ENCODE measurements at regions not wholly inside any gene's neighbourhood (a gene's known extent, or its start where the extent isn't known, plus 50 kb on each side); places are given as distances from the start of the nearest gene placed in this dataset.
"Not testable (repeated sequence)": the region's sequence is repeated elsewhere in the genome, so short reads cannot be mapped to it uniquely, and the experiment has no call there.

DNA sequence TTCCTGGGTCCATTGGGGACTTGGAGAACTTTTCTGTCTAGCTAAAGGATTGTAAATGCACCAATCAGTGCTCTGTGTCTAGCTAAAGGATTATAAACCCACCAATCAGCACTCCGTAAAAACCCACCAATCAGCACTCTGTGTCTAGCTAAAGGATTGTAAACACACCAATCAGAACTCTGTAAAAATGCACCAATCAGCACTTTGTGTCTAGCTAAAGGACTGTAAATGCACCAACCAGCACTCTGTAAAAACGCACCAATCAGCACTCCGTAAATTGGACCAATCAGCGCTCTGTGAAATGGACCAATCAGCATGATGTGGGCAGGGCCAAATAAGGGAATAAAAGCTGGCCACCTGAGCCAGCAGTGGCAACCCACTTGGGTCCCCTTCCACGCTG is 522.4 kb upstream of the LINC00305 start:
- not testable (repeated sequence) for H3K36me3 Mint-ChIP-seq (ENCODE audit: low read depth); H3K27me3 Mint-ChIP-seq

GRCh38 chr18:64668461-64668962 is 519.6 kb upstream of the LINC00305 start:
- Mint-ChIP-seq H3K4me1 (no peaks in the 10 kb centered on the region), H3K27me3 (no peaks in the 10 kb centered on the region), H3K9me3 (peaks cover 3% of the 10 kb centered on the region), H3K4me3 (no peak overlapping the region), H3K36me3 (ENCODE audit: low read depth) (no peaks in the 10 kb centered on the region), H3K27ac (no peak overlapping the region)
- DNase-seq = no peak
- intact Hi-C loops (cut with micrococcal nuclease) = no loop called here

More for the DNA sequence above, 522.4 kb upstream of the LINC00305 start:
- H3K4me3 Mint-ChIP-seq; H3K27ac Mint-ChIP-seq; intact Hi-C loops (cut with micrococcal nuclease); H3K9me3 Mint-ChIP-seq; H3K4me1 Mint-ChIP-seq; DNase-seq: not testable (repeated sequence)

- H3K4me3 Mint-ChIP-seq = no peak overlapping the region
- intact Hi-C loops (cut with micrococcal nuclease) = loop anchor here (5.0 kb wide), 1 partner anchor 501 kb away; no protein-coding TSS in a partner anchor
- H3K4me1 Mint-ChIP-seq = no peaks in the 10 kb centered on the region
- DNase-seq = no peak
- H3K9me3 Mint-ChIP-seq = peaks cover 3% of the 10 kb centered on the region
- H3K27me3 Mint-ChIP-seq = no peaks in the 10 kb centered on the region
- no peaks in the 10 kb centered on the region for H3K36me3 Mint-ChIP-seq (ENCODE audit: low read depth)
- no peak overlapping the region for H3K27ac Mint-ChIP-seq
Measured at GRCh38 chr18:64663086-64663485, 514.2 kb upstream of the LINC00305 start.

DNA sequence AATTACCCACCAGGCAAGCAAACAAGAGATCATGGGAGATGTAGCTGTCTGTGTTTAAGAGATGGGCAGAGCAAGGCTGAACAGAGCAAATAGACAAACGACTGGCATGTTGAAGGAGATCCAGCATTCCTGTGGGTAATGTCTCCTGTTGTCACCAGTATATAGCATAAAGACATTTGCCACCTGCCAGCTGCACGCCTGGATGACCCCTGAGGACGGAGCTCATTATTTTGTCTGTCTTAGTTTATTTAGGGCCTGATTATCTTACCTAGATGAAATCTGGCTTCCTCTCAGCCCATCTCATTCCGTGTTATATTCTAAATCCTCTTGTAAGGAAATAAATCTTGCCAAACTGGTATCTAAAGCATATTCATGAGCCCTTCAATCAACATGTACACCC is 510.3 kb upstream of the LINC00305 start:
- Mint-ChIP-seq H3K4me1 (no peaks in the 10 kb centered on the region), H3K27me3 (no peaks in the 10 kb centered on the region), H3K27ac (no peak overlapping the region), H3K4me3 (no peak overlapping the region), H3K9me3 (peaks cover 3% of the 10 kb centered on the region), H3K36me3 (ENCODE audit: low read depth) (no peaks in the 10 kb centered on the region)
- no peak for DNase-seq
- intact Hi-C loops (cut with micrococcal nuclease) = no loop called here

DNA sequence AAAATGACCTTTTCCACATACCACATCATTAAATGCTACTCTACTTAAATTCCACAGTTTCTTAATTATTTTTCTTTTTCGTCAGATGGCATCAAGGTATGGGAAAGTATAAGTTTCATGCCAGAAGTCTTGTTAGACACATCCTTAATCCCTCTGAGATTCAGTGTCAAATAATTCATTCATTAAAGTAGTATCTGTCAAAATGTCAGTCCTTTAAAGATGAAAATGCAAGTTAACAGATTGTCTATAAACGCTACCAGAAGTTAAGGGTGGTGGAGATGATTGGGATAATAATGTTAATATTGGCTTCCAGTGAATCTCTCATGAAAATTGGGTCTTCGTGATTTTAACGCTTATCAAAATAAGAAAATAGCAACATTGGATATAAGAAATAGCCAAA is 504.2 kb upstream of the LINC00305 start:
- Mint-ChIP-seq H3K36me3 (ENCODE audit: low read depth) (no peaks in the 10 kb centered on the region), H3K9me3 (no peaks in the 10 kb centered on the region), H3K27ac (no peak overlapping the region), H3K27me3 (no peaks in the 10 kb centered on the region), H3K4me3 (no peak overlapping the region), H3K4me1 (no peaks in the 10 kb centered on the region)
- DNase-seq = no peak
- intact Hi-C loops (cut with micrococcal nuclease) = no loop called here

- no peaks in the 10 kb centered on the region for H3K4me1 Mint-ChIP-seq
- no peak for DNase-seq
- H3K4me3 Mint-ChIP-seq = no peak overlapping the region
- no peaks in the 10 kb centered on the region for H3K9me3 Mint-ChIP-seq
- H3K27ac Mint-ChIP-seq = no peak overlapping the region
- H3K27me3 Mint-ChIP-seq = no peaks in the 10 kb centered on the region
- intact Hi-C loops (cut with micrococcal nuclease) = no loop called here
- H3K36me3 Mint-ChIP-seq (ENCODE audit: low read depth) = no peaks in the 10 kb centered on the region
Measured at GRCh38 chr18:64650068-64650467, 501.2 kb upstream of the LINC00305 start.

- no peaks in the 10 kb centered on the region for H3K27me3 Mint-ChIP-seq
- H3K4me3 Mint-ChIP-seq = no peak overlapping the region
- H3K4me1 Mint-ChIP-seq = no peaks in the 10 kb centered on the region
- intact Hi-C loops (cut with micrococcal nuclease) = no loop called here
- no peak overlapping the region for H3K27ac Mint-ChIP-seq
- H3K36me3 Mint-ChIP-seq (ENCODE audit: low read depth) = no peaks in the 10 kb centered on the region
- no peak for DNase-seq
- H3K9me3 Mint-ChIP-seq = no peaks in the 10 kb centered on the region
Measured at GRCh38 chr18:64645753-64646152, 496.9 kb upstream of the LINC00305 start.

- DNase-seq = no peak
- H3K27me3 Mint-ChIP-seq = no peaks in the 10 kb centered on the region
- intact Hi-C loops (cut with micrococcal nuclease) = no loop called here
- no peak overlapping the region for H3K4me3 Mint-ChIP-seq
- H3K9me3 Mint-ChIP-seq = peaks cover 3% of the 10 kb centered on the region
- H3K4me1 Mint-ChIP-seq = no peaks in the 10 kb centered on the region
- no peaks in the 10 kb centered on the region for H3K36me3 Mint-ChIP-seq (ENCODE audit: low read depth)
- no peak overlapping the region for H3K27ac Mint-ChIP-seq
Measured at GRCh38 chr18:64639536-64639935, 490.6 kb upstream of the LINC00305 start.

GRCh38 chr18:64620971-64621560 is 472.2 kb upstream of the LINC00305 start:
- H3K4me3 Mint-ChIP-seq = no peak overlapping the region
- peaks cover 3% of the 10 kb centered on the region for H3K9me3 Mint-ChIP-seq
- no peak overlapping the region for H3K27ac Mint-ChIP-seq
- DNase-seq = no peak
- intact Hi-C loops (cut with micrococcal nuclease) = no loop called here
- no peaks in the 10 kb centered on the region for H3K27me3 Mint-ChIP-seq
- H3K4me1 Mint-ChIP-seq = no peaks in the 10 kb centered on the region
- H3K36me3 Mint-ChIP-seq (ENCODE audit: low read depth) = no peaks in the 10 kb centered on the region

- Mint-ChIP-seq H3K27ac (no peak overlapping the region), H3K27me3 (no peaks in the 10 kb centered on the region)
- intact Hi-C loops (cut with micrococcal nuclease) = no loop called here
Measured at GRCh38 chr18:64618390-64618789, 469.5 kb upstream of the LINC00305 start.

DNA sequence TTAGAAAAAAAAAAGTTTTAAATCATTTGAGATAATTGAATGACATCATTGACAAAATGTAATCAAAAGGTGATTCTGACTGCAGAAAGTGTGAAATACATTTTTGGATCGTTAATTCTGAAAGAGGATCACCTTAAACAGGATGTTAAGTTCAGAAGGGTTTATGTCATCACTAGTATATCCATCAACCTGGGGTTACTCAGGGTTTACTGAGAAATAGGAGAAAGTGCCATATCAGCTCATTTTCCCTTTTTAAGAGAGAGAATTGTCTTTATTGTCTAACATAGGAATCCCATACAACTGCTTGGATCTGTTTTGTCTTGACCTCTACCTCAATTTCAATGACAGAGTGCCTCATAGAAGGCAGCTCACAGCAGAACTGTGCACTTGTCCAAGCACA is 466.1 kb upstream of the LINC00305 start:
- Mint-ChIP-seq H3K27ac (no peak overlapping the region), H3K36me3 (ENCODE audit: low read depth) (no peaks in the 10 kb centered on the region), H3K4me3 (no peak overlapping the region), H3K27me3 (no peaks in the 10 kb centered on the region), H3K9me3 (no peaks in the 10 kb centered on the region), H3K4me1 (no peaks in the 10 kb centered on the region)
- DNase-seq = no peak
- intact Hi-C loops (cut with micrococcal nuclease) = no loop called here

More at GRCh38 chr18:64618390-64618789, 469.5 kb upstream of the LINC00305 start:
- DNase-seq = no peak
- Mint-ChIP-seq H3K4me3 (no peak overlapping the region), H3K4me1 (no peaks in the 10 kb centered on the region), H3K9me3 (no peaks in the 10 kb centered on the region), H3K36me3 (ENCODE audit: low read depth) (no peaks in the 10 kb centered on the region)

GRCh38 chr18:64614446-64614845 is 465.6 kb upstream of the LINC00305 start:
- H3K9me3 Mint-ChIP-seq = no peaks in the 10 kb centered on the region
- intact Hi-C loops (cut with micrococcal nuclease) = no loop called here
- no peak overlapping the region for H3K27ac Mint-ChIP-seq
- H3K27me3 Mint-ChIP-seq = no peaks in the 10 kb centered on the region
- H3K4me1 Mint-ChIP-seq = no peaks in the 10 kb centered on the region
- H3K4me3 Mint-ChIP-seq = no peak overlapping the region
- DNase-seq = no peak
- H3K36me3 Mint-ChIP-seq (ENCODE audit: low read depth) = no peaks in the 10 kb centered on the region

DNA sequence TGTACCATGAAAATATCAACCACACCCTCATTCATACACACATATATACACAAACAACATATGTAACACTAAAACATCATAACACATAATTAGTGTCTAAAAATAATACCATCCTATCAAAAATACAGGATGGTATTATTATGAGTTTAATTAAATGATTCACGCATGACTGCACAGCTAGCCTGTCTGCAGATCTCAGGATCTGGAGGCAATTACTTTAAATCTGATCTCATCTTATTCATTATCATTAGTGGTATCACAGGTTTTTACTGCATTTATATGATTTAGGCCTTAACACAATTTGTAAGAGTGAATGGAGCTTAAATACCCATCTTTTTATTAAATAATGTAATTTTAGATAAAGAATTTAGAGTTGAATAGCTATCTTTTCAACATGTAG is 443.4 kb upstream of the LINC00305 start:
- Mint-ChIP-seq H3K36me3 (ENCODE audit: low read depth) (no peaks in the 10 kb centered on the region), H3K4me1 (no peaks in the 10 kb centered on the region), H3K27me3 (no peaks in the 10 kb centered on the region), H3K27ac (no peak overlapping the region), H3K9me3 (no peaks in the 10 kb centered on the region), H3K4me3 (no peak overlapping the region)
- intact Hi-C loops (cut with micrococcal nuclease) = no loop called here
- no peak for DNase-seq

GRCh38 chr18:64589000-64589399 is 440.1 kb upstream of the LINC00305 start:
- Mint-ChIP-seq H3K4me3 (no peak overlapping the region), H3K27me3 (no peaks in the 10 kb centered on the region), H3K36me3 (ENCODE audit: low read depth) (no peaks in the 10 kb centered on the region), H3K4me1 (no peaks in the 10 kb centered on the region), H3K9me3 (no peaks in the 10 kb centered on the region), H3K27ac (no peak overlapping the region)
- no peak for DNase-seq
- intact Hi-C loops (cut with micrococcal nuclease) = no loop called here

- no peaks in the 10 kb centered on the region for H3K4me1 Mint-ChIP-seq
- peaks cover 4% of the 10 kb centered on the region for H3K9me3 Mint-ChIP-seq
- no peak for DNase-seq
- H3K27ac Mint-ChIP-seq = no peak overlapping the region
- no peak overlapping the region for H3K4me3 Mint-ChIP-seq
- no peaks in the 10 kb centered on the region for H3K36me3 Mint-ChIP-seq (ENCODE audit: low read depth)
- H3K27me3 Mint-ChIP-seq = no peaks in the 10 kb centered on the region
- intact Hi-C loops (cut with micrococcal nuclease) = no loop called here
Measured at GRCh38 chr18:64566456-64566855, 417.6 kb upstream of the LINC00305 start.
